ENCODE measurements at regions not wholly inside any gene's neighbourhood (a gene's known extent, or its start where the extent isn't known, plus 50 kb on each side); places are given as distances from the start of the nearest gene placed in this dataset.

GRCh38 chr4:114236171-114236769, 256.8 kb upstream of the ARSJ start:
- H3K4me3 ChIP-seq: no peak overlapping the region
- H3K36me3 ChIP-seq: no peaks in the 10 kb centered on the region
- ATAC-seq (ENCODE audit: low FRiP score in 2 of 2) (no peak), DNase-seq (no peak)
- no peak overlapping the region for H3K27ac ChIP-seq
- no peaks in the 10 kb centered on the region for H3K4me1 ChIP-seq
- no peaks in the 10 kb centered on the region for H3K9me3 ChIP-seq
- WGBS, 2 donors: 75 to 78% methylated on average over 2 of the region's 2 CpGs
- no peak for TF ChIP-seq POLR2AphosphoS5 (IDR thresholded peaks at IDR 0.05)
- no peak for TF ChIP-seq EP300 (IDR thresholded peaks at IDR 0.05)
- no peaks in the 10 kb centered on the region for H3K27me3 ChIP-seq

- H3K36me3 ChIP-seq: no peaks in the 10 kb centered on the region
- H3K9me3 ChIP-seq: peaks cover 0 to 3% (median 0%) of the 10 kb centered on the region in 4 donors
- H3K27ac ChIP-seq: no peak overlapping the region
- DNase-seq: no peak
- no peak overlapping the region for H3K4me3 ChIP-seq
- no peaks in the 10 kb centered on the region for H3K27me3 ChIP-seq
- no peak for TF ChIP-seq CTCF (IDR thresholded peaks at IDR 0.05)
- TF ChIP-seq POLR2A (IDR thresholded peaks at IDR 0.05): no peak
- no peak for TF ChIP-seq POLR2AphosphoS5 (IDR thresholded peaks at IDR 0.05)
- TF ChIP-seq EP300 (IDR thresholded peaks at IDR 0.05): no peak
- ATAC-seq (ENCODE audit: low FRiP score in 2 of 2): no peak
- no peaks in the 10 kb centered on the region for H3K4me1 ChIP-seq
Observed at GRCh38 chr4:114237997-114238396, 258.6 kb upstream of the ARSJ start.

GRCh38 chr4:114249561-114249960, 270.1 kb upstream of the ARSJ start:
- no peak overlapping the region for H3K4me3 ChIP-seq
- WGBS, 2 donors: 90 to 91% methylated on average over 1 of the region's 1 CpG
- no peaks in the 10 kb centered on the region for H3K27me3 ChIP-seq
- H3K4me1 ChIP-seq: no peaks in the 10 kb centered on the region
- no peak for ATAC-seq (ENCODE audit: low FRiP score in 2 of 2)
- no peaks in the 10 kb centered on the region for H3K9me3 ChIP-seq
- DNase-seq: no peak
- no peak overlapping the region for H3K27ac ChIP-seq
- no peak for TF ChIP-seq POLR2A (IDR thresholded peaks at IDR 0.05)
- no peak for TF ChIP-seq CTCF (IDR thresholded peaks at IDR 0.05)
- TF ChIP-seq POLR2AphosphoS5 (IDR thresholded peaks at IDR 0.05): no peak
- no peak for TF ChIP-seq EP300 (IDR thresholded peaks at IDR 0.05)
- H3K36me3 ChIP-seq: no peaks in the 10 kb centered on the region

- Histone ChIP-seq H3K27ac (no peak overlapping the region), H3K4me1 (no peaks in the 10 kb centered on the region), H3K4me3 (no peak overlapping the region), H3K9me3 (no peaks in the 10 kb centered on the region), H3K36me3 (no peaks in the 10 kb centered on the region), H3K27me3 (no peaks in the 10 kb centered on the region)
- DNase-seq (no peak), ATAC-seq (ENCODE audit: low FRiP score in 2 of 2) (no peak)
- TF ChIP-seq POLR2AphosphoS5 (IDR thresholded peaks at IDR 0.05) (no peak), CTCF (IDR thresholded peaks at IDR 0.05) (no peak), EP300 (IDR thresholded peaks at IDR 0.05) (no peak), POLR2A (IDR thresholded peaks at IDR 0.05) (no peak)
Observed at GRCh38 chr4:114249976-114250375, 270.5 kb upstream of the ARSJ start.

- no peak overlapping the region for H3K27ac ChIP-seq
- no peaks in the 10 kb centered on the region for H3K4me1 ChIP-seq
- TF ChIP-seq POLR2AphosphoS5 (IDR thresholded peaks at IDR 0.05) (no peak), CTCF (IDR thresholded peaks at IDR 0.05) (no peak), POLR2A (IDR thresholded peaks at IDR 0.05) (no peak), EP300 (IDR thresholded peaks at IDR 0.05) (no peak)
- DNase-seq: no peak
- ATAC-seq (ENCODE audit: low FRiP score in 2 of 2): no peak
- no peaks in the 10 kb centered on the region for H3K36me3 ChIP-seq
- WGBS, 2 donors: 47 to 52% methylated on average over 2 of the region's 2 CpGs
- H3K4me3 ChIP-seq: no peak overlapping the region
- no peaks in the 10 kb centered on the region for H3K27me3 ChIP-seq
- H3K9me3 ChIP-seq: no peaks in the 10 kb centered on the region
Observed at GRCh38 chr4:114250439-114250891, 271.0 kb upstream of the ARSJ start.

Measured in upper lobe of left lung (tissue), 6 donors.